ENCODE measurements at regions not wholly inside any gene's neighbourhood (a gene's known extent, or its start where the extent isn't known, plus 50 kb on each side); places are given as distances from the start of the nearest gene placed in this dataset.

GRCh38 chr22:48567213-48567975 lies 1260.3 kb downstream of the BRD1 start:
- no peak for DNase-seq

GRCh38 chr22:48566741-48567140 lies 1260.9 kb downstream of the BRD1 start:
- no peak for DNase-seq

GRCh38 chr22:48565901-48566501 lies 1261.7 kb downstream of the BRD1 start:
- no peak for DNase-seq

GRCh38 chr22:48564995-48565394 lies 1262.7 kb downstream of the BRD1 start:
- no peak for DNase-seq

GRCh38 chr22:48563966-48564330 lies 1263.7 kb downstream of the BRD1 start:
- no peak for DNase-seq

GRCh38 chr22:48563118-48563965 lies 1264.3 kb downstream of the BRD1 start:
- no peak for DNase-seq

GRCh38 chr22:48561676-48562075 lies 1266.0 kb downstream of the BRD1 start:
- DNase-seq, result no peak

- no peak for DNase-seq
Measured at GRCh38 chr22:48560836-48561235, 1266.8 kb downstream of the BRD1 start.

- DNase-seq, result no peak
Measured at GRCh38 chr22:48560389-48560751, 1267.3 kb downstream of the BRD1 start.

- DNase-seq, result no peak
Measured at GRCh38 chr22:48559647-48560388, 1267.9 kb downstream of the BRD1 start.

GRCh38 chr22:48558606-48559402 lies 1268.9 kb downstream of the BRD1 start:
- DNase-seq, result no peak

GRCh38 chr22:48558016-48558415 lies 1269.7 kb downstream of the BRD1 start:
- no peak for DNase-seq

GRCh38 chr22:48557473-48557872 lies 1270.2 kb downstream of the BRD1 start:
- DNase-seq, result no peak

- DNase-seq, result no peak
Measured at GRCh38 chr22:48556751-48557150, 1270.9 kb downstream of the BRD1 start.

- no peak for DNase-seq
Measured at GRCh38 chr22:48556222-48556621, 1271.5 kb downstream of the BRD1 start.

GRCh38 chr22:48555606-48556005 lies 1272.1 kb downstream of the BRD1 start:
- DNase-seq, result no peak

GRCh38 chr22:48554893-48555572 lies 1272.6 kb downstream of the BRD1 start:
- DNase-seq, result no peak

- DNase-seq, result no peak
Measured at GRCh38 chr22:48553694-48554308, 1273.9 kb downstream of the BRD1 start.

- no peak for DNase-seq
Measured at GRCh38 chr22:48553119-48553518, 1274.6 kb downstream of the BRD1 start.

- DNase-seq, result no peak
Measured at GRCh38 chr22:48551716-48552268, 1275.9 kb downstream of the BRD1 start.

- no peak for DNase-seq
Measured at GRCh38 chr22:48551061-48551460, 1276.6 kb downstream of the BRD1 start.
